DND-41 (cell line): ENCODE measurements at regions not wholly inside any gene's neighbourhood (a gene's known extent, or its start where the extent isn't known, plus 50 kb on each side); places are given as distances from the start of the nearest gene placed in this dataset.

Experiments
- ATAC-seq: fragments of 200-7000 bp; cut with Tn5 transposase; 3 replicates; pipeline ENCODE4 v1.9.1; 2021; ENCODE audit warnings: low read depth; ENCODE audit not compliant: insufficient read depth
- DNase-seq: peaks from one replicate; pipeline ENCODE4 v3.0.0-alpha.2; 2020
- H2AFZ ChIP-seq: 2 replicates; pipeline ENCODE4 v1.6.0; 2012; ENCODE audit warnings: low read depth, low read length
- H3K27ac ChIP-seq: 2 replicates; pipeline ENCODE4 v1.5.1; 2012; ENCODE audit warnings: low read length, inconsistent platforms
- H3K27me3 ChIP-seq: fragments of 200-600 bp; sonication (generic); 2 replicates; pipeline ENCODE4 v1.6.0; 2012; ENCODE audit warnings: low read length, mild to moderate bottlenecking, inconsistent platforms; ENCODE audit not compliant: insufficient read depth, poor library complexity
- H3K36me3 ChIP-seq: 2 replicates; pipeline ENCODE4 v1.5.1; 2012; ENCODE audit warnings: low read length, inconsistent platforms; ENCODE audit not compliant: insufficient read depth
- H3K4me1 ChIP-seq: 2 replicates; pipeline ENCODE4 v1.5.1; 2012; ENCODE audit warnings: mild to moderate bottlenecking, low read length; ENCODE audit not compliant: insufficient read depth
- H3K4me2 ChIP-seq: 2 replicates; pipeline ENCODE4 v1.6.0; 2012; ENCODE audit warnings: mild to moderate bottlenecking, moderate library complexity, low read length, inconsistent platforms; ENCODE audit not compliant: insufficient read depth
- H3K4me3 ChIP-seq, 2 experiments: fragments of 200-600 bp in 1 of 2; shearing (Covaris generic) in 1 of 2; 2 replicates each; pipeline ENCODE4 v1.5.1; 2012 to 2016; ENCODE audit warnings: inconsistent platforms in 2 of 2, low read length in 2 of 2, mild to moderate bottlenecking in 2 of 2, low read depth in 1 of 2, moderate library complexity in 1 of 2
- H3K79me2 ChIP-seq: 2 replicates; pipeline ENCODE4 v1.6.0; 2012; ENCODE audit warnings: low read length, inconsistent platforms; ENCODE audit not compliant: insufficient read depth
- H3K9ac ChIP-seq: 2 replicates; pipeline ENCODE4 v1.6.0; 2012; ENCODE audit warnings: low read depth, mild to moderate bottlenecking, inconsistent platforms, low read length, moderate library complexity
- H3K9me3 ChIP-seq: 2 replicates; pipeline ENCODE4 v1.5.1; 2012; ENCODE audit warnings: low read length, moderate library complexity, mild to moderate bottlenecking, inconsistent platforms; ENCODE audit not compliant: insufficient read depth, severe bottlenecking
- H4K20me1 ChIP-seq: 2 replicates; pipeline ENCODE4 v1.6.0; 2012; ENCODE audit warnings: low read length; ENCODE audit not compliant: insufficient read depth
- CTCF ChIP-seq: IDR thresholded peaks from 2 replicates; pipeline ENCODE4 v1.5.1; 2012; ENCODE audit warnings: borderline replicate concordance, low read length, moderate library complexity, mild to moderate bottlenecking; ENCODE audit not compliant: poor library complexity, severe bottlenecking; ENCODE audit errors: extremely low read depth
- EZH2 ChIP-seq: IDR thresholded peaks from 3 replicates; pipeline ENCODE4 v1.6.1; 2012; ENCODE audit warnings: borderline replicate concordance, low read depth, mild to moderate bottlenecking, moderate library complexity, low read length, inconsistent platforms; ENCODE audit not compliant: severe bottlenecking

- Histone ChIP-seq H3K9ac (no peak overlapping the region), H3K4me2 (no peak overlapping the region), H3K4me3 (no peak overlapping the region), H4K20me1 (no peaks in the 10 kb centered on the region), H2AFZ (no peak overlapping the region), H3K27ac (no peak overlapping the region), H3K4me1 (no peaks in the 10 kb centered on the region), H3K36me3 (no peaks in the 10 kb centered on the region), H3K79me2 (no peaks in the 10 kb centered on the region), H3K27me3 (no peaks in the 10 kb centered on the region), H3K9me3 (no peaks in the 10 kb centered on the region)
- no peak for DNase-seq
- TF ChIP-seq CTCF (no peak), EZH2 (no peak)
- no peak for ATAC-seq
Observed at GRCh38 chr16:7113395-7113794, 219.2 kb upstream of the RBFOX1 start.

- TF ChIP-seq CTCF (no peak), EZH2 (no peak)
- no peak overlapping the region for H3K4me2 ChIP-seq
- no peaks in the 10 kb centered on the region for H3K4me1 ChIP-seq
- ATAC-seq (no peak), DNase-seq (no peak)
- no peak overlapping the region for H3K9ac ChIP-seq
- no peak overlapping the region for H3K4me3 ChIP-seq
- H4K20me1 ChIP-seq, result no peaks in the 10 kb centered on the region
- H2AFZ ChIP-seq, result no peak overlapping the region
- H3K27ac ChIP-seq, result no peak overlapping the region
- H3K79me2 ChIP-seq, result no peaks in the 10 kb centered on the region
- no peaks in the 10 kb centered on the region for H3K9me3 ChIP-seq
- H3K36me3 ChIP-seq, result no peaks in the 10 kb centered on the region
- H3K27me3 ChIP-seq, result no peaks in the 10 kb centered on the region
Observed at GRCh38 chr16:7111265-7111664, 221.4 kb upstream of the RBFOX1 start.

GRCh38 chr16:7107436-7107835 is 225.2 kb upstream of the RBFOX1 start:
- no peaks in the 10 kb centered on the region for H3K4me1 ChIP-seq
- TF ChIP-seq EZH2 (no peak), CTCF (no peak)
- no peaks in the 10 kb centered on the region for H3K36me3 ChIP-seq
- no peak overlapping the region for H3K4me2 ChIP-seq
- peaks cover 3% of the 10 kb centered on the region for H3K27me3 ChIP-seq
- no peaks in the 10 kb centered on the region for H3K9me3 ChIP-seq
- no peak overlapping the region for H2AFZ ChIP-seq
- H3K9ac ChIP-seq, result no peak overlapping the region
- no peak overlapping the region for H3K27ac ChIP-seq
- H3K4me3 ChIP-seq, result no peak overlapping the region
- H4K20me1 ChIP-seq, result no peaks in the 10 kb centered on the region
- no peaks in the 10 kb centered on the region for H3K79me2 ChIP-seq
- ATAC-seq (no peak), DNase-seq (no peak)

GRCh38 chr16:7103056-7103455 is 229.6 kb upstream of the RBFOX1 start:
- H3K27me3 ChIP-seq, result peaks cover 3% of the 10 kb centered on the region
- no peaks in the 10 kb centered on the region for H3K9me3 ChIP-seq
- no peak overlapping the region for H3K9ac ChIP-seq
- H3K27ac ChIP-seq, result no peak overlapping the region
- TF ChIP-seq CTCF (no peak), EZH2 (no peak)
- no peaks in the 10 kb centered on the region for H4K20me1 ChIP-seq
- H2AFZ ChIP-seq, result no peak overlapping the region
- H3K79me2 ChIP-seq, result no peaks in the 10 kb centered on the region
- H3K4me3 ChIP-seq, result no peak overlapping the region
- no peaks in the 10 kb centered on the region for H3K36me3 ChIP-seq
- DNase-seq, result no peak
- H3K4me2 ChIP-seq, result no peak overlapping the region
- no peaks in the 10 kb centered on the region for H3K4me1 ChIP-seq
- no peak for ATAC-seq
